GM21367 (cell line): ENCODE measurements at regions not wholly inside any gene's neighbourhood (a gene's known extent, or its start where the extent isn't known, plus 50 kb on each side); places are given as distances from the start of the nearest gene placed in this dataset.
"Not testable (repeated sequence)": the region's sequence is repeated elsewhere in the genome, so short reads cannot be mapped to it uniquely, and the experiment has no call there.

ENCODE experiments used
- ATAC-seq: cut with Tn5 transposase; IDR thresholded peaks from one replicate; pipeline ENCODE4 v1.9.1; 2021; ENCODE audit not compliant: unreplicated experiment

DNA sequence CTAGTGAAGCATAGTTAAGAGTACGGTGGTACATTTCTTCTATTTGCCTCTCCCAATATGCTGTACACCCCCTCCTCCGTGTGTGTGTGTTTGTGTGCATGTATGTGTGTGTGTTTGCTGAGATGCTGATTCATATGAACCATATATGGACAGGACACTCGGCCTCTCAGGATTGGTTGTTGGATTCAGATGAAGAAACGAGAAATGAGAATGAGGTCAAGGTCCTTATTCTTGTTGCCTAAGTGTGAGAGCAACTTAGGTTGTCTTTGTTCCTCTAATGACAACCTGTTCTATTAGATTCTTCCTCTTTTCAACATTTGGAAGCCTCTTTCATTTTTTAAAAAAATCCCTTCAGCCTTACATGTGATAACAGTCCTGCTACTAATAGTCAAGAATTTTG is 1387.6 kb downstream of the STIM2 start:
- no peak for ATAC-seq

- ATAC-seq, result no peak
Observed at GRCh38 chr4:28250646-28251045, 1390.0 kb downstream of the STIM2 start.

DNA sequence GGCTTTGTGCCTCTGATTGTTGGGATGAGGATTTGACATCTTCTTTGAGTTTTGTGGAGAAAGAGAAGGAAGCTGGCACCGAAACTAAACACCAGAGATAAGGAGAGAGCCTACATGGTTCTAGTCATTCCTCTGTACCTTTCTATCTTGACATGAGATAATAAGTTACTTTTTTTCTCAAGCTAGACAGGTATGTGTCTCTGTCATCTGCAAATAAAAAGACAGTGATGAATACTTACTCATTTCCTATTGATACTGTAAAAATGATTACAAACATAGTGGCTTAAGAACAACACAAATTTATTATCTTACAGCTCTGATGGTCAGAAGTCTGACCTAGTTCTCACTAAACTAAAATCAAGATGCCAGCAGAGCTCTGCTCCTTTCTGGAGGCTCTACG is 1391.2 kb downstream of the STIM2 start:
- ATAC-seq, result no peak

DNA sequence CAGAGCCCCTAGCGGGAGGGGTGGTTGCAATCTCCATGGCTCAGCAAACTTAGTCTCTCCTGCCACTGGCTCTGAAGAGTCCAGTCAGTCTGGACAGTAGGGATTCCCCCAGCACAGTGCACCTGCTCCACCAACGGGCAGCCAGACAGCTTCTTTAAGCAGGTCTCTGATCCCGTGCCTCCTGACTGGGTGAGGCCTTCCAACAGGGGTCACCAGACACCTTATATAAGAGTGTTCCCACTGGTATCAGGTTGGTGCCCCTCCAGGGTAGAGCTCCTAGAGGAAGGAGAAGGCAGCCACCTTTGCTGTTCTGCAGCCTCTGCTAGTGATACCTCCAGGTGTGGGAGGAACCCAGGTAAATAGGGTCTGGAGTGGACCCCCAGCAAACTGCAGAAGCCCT is 1393.4 kb downstream of the STIM2 start:
- no peak for ATAC-seq

DNA sequence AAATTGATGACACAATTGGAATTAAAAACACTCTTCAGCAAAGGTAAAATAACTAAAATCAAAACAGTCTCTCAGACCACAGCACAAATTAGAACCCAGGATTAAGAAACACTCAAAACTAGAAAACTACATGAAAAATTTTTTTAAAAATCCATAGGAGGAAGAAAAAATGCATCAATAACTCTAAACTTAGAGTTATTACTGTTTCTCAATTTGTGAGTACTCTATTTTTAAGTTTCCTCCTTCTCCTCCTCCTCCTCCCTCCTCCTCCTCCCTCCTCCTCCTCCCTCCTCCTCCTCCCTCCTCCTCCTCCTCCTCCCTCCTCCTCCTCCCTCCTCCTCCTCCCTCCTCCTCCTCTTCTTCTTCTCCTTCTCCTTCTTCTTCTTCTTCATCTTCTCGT is 1395.7 kb downstream of the STIM2 start:
- no peak for ATAC-seq

- no peak for ATAC-seq
Observed at GRCh38 chr4:28259951-28260350, 1399.3 kb downstream of the STIM2 start.

DNA sequence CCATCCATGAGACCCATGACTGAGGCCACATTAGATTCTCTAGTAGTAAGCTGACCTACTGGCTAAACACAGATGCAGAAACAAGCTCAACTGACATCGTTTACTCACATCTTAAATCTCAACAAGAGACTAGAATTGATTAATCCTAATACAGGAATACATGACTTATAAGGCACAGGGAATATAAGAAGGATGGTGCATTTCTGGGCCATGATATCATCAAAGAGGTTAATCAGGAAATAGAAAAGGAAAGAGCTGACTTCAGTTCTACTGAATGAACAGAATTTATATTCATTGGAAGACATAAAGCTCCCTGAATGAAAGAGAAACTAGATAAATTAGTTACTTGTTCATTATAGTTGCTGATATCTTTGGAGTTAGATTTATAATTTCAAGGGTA is 1406.5 kb downstream of the STIM2 start:
- ATAC-seq, result no peak

DNA sequence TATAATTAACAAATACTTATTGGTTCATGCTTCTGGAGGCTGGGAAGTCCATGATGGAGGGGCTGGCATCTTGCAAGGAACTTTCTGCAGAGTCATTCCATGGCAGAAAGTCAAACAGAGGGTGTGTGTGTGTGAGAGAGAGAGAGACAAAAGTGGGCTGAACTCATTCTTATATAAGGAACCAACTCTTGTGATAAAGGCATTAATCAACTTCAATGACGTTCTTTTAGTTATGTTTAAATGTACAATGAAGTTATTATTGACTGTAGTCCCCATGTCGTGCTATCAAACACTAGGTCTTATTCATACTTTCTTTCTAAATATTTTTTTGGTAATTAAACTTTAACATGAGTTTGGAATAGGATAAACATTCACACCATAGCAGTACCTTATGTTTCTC is 1408.8 kb downstream of the STIM2 start:
- ATAC-seq, result no peak

- ATAC-seq, result no peak
Observed at GRCh38 chr4:28277931-28278330, 1417.3 kb downstream of the STIM2 start.

- ATAC-seq, result no peak
Observed at GRCh38 chr4:28278676-28279075, 1418.0 kb downstream of the STIM2 start.

- ATAC-seq, result no peak
Observed at GRCh38 chr4:28279249-28279648, 1418.6 kb downstream of the STIM2 start.

GRCh38 chr4:28286266-28286665 is 1425.6 kb downstream of the STIM2 start:
- ATAC-seq, result not testable (repeated sequence)

DNA sequence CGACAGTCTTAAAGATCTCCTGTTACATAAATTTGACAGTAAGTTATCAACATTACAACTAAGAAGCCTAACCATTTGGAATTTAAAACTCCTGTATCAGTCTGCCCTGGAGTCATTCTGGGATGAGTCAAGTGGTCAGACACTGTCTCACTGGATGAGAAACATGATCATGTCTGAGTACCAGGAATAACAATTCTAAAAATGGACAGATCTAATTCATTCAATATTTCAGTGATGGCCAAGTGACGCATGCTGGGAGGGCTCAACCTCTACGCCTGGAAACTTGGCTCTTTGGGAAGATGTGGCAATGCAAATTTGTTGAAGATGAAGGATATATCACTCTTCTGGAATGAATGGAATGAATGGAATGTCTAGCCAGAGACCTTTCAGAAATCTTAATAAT is 1427.2 kb downstream of the STIM2 start:
- ATAC-seq, result no peak

DNA sequence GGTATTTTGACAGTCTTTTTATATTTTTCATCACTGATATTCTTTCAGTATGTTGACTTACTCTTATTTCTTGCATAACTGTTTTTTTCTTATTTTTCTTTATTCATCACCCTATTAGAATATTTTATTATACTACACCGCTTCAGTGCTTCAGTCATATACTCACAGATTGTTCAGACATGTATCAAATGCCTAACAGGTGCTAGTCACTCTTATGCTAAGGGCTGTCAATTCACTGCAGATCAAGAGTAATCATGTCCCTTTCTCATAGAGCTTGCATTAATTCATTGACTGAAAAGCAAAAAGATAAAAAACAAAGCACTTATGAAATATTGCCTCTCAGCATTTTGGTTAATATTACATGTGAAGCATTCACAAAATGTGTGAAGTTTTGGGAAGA is 1435.6 kb downstream of the STIM2 start:
- ATAC-seq, result no peak

DNA sequence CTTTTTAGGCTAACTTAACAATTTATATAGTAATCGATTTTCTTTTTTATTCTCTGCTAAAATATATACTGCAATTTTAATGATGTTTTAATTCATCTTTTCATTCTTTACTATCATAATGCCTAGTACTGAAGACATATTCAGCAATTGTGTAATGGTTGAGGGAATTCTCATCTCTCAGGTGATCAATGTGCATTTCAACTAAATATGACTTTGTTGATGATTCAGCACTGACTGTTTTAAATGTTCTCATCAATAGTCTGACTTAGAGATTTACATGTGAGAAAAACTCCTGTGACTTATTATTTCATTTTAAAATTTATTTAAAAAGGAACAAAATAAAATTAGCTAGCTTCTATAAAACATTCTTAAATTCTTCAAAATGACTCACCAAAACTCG is 1450.3 kb downstream of the STIM2 start:
- no peak for ATAC-seq

DNA sequence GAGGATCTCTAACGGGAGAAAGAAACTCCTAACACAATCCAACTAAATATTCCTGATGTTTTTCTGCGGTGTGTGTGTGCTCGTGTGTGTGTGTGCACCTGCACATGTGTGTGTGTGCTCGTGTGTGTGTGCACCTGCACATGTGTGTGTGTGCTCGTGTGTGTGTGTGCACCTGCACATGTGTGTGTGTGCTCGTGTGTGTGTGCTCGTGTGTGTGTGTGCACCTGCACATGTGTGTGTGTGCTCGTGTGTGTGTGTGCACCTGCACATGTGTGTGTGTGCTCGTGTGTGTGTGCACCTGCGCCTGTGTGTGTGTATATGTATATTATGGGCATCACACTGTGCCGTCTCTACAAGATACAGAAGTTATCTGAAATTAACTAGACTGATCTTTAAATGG is 1451.9 kb downstream of the STIM2 start:
- ATAC-seq, result not testable (repeated sequence)

- no peak for ATAC-seq
Observed at GRCh38 chr4:28313729-28314713, 1453.4 kb downstream of the STIM2 start.

DNA sequence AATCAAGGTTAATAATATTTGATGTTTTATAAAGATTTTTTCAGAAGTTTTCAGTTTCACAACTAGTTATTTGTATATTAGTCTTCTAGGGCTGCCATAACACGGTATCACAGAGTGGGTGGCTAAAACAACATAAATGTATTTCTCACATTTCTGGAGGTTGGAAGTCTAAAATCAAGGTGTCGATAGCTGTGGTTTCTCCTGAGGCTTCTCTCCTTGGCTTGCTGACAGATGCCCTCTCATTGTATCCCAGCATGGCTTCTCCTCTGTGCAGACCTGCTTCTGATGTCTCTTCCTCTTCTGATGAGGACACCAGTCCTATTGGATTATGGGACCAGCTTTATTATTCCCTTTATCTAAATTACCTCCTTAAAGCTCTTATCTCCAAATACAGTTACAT is 1456.6 kb downstream of the STIM2 start:
- ATAC-seq, result no peak

- no peak for ATAC-seq
Observed at GRCh38 chr4:28334249-28334648, 1473.6 kb downstream of the STIM2 start.

- no peak for ATAC-seq
Observed at GRCh38 chr4:28341784-28342183, 1481.1 kb downstream of the STIM2 start.

DNA sequence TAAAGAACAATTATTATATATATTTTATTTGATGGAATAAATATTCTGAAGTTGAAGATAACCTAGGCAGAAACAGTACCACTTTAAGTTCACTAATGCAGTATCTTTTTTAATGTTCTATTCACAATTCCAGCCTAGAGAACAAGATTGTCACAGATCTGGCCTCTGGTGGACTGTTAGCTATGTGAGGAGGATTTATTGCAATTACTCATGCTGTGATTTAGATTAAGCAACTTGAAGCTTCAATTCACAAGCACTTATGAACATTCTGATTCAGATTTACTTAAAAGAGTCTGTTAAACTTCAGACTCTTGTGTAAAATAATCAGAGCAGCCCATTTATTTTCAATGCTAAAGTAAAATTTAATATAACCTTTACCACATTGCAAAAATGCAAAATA is 1489.8 kb downstream of the STIM2 start:
- no peak for ATAC-seq

DNA sequence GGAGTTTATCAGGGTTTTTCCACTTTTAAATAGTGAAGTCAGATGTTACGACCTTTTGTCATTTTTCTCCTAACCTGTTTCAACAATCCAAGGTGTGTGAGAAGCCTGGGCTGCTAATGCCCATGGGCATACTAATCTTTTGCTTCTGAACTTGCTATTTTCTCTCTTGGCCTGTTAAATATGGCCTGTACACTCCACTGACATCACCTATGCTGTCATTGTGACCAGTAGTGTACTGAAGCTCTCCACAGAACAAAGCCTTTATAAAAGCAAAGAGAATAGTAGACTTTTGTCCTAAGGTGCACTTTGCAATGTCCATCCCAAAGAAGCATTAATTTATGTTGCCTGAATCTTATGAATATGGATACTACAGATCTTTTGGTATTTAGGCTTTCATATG is 1490.5 kb downstream of the STIM2 start:
- no peak for ATAC-seq

DNA sequence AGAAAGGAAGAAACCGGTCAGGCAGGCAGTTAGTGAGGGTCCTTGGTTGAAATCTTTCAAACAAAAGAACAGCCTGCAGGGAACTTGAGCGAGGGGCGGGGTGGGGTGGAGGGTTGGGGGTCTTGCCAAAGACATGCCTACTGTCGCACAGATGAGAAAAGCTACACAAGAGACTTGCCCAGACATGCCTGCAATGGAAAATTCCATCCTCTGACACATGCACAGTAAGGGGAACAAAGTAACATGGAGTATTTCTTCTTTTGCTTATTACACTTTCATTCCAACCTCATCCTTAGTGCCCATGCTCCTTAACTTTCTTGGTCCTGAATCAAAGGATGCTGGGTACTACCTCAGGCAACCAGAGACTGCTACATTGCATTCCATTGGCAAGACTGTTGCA is 1491.2 kb downstream of the STIM2 start:
- ATAC-seq, result no peak
